HG03097 (cell line): ENCODE measurements at regions not wholly inside any gene's neighbourhood (a gene's known extent, or its start where the extent isn't known, plus 50 kb on each side); places are given as distances from the start of the nearest gene placed in this dataset.

Experiments
- ATAC-seq: cut with Tn5 transposase; IDR thresholded peaks from one replicate; pipeline ENCODE4 v1.9.1; 2021; ENCODE audit not compliant: unreplicated experiment, low FRiP score

DNA sequence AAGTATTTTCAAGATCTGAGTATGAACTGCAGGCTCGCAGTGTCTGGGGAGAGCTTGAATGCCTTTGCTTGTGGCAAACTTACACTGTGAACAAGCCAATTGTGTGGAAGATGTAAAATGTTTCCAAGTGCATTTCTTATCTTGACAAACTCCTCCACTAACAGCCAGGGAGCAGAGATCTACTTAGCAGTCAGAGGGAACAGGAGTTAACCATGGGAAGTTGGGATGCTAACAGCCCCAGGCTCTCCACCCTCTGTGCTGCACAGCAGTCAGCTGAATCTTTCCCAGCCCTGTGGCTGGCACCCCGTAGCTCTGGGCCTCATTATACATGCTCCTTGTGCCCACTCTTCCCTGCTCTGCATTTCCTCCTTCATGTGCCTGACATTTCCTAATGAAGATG lies 450.2 kb downstream of the TSN start:
- no peak for ATAC-seq

DNA sequence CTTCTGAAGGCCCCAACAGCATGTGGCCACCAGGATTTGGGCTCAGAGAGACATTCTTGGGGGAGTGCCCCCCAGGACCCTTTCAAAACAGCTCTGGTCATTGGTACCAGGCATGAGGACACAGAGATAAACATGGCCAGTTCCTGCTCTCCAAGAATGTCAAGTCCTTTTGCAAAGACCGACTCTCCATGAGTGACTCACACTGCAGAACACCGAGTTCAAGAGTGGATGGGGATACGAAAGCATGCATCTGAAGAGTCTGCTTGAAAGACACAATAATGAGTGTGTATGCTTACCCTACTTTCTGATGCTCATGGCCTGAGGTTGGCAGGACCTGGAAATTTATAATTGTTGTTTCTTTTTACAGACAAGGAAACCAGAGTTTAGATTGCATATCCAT lies 450.6 kb downstream of the TSN start:
- ATAC-seq, result no peak

DNA sequence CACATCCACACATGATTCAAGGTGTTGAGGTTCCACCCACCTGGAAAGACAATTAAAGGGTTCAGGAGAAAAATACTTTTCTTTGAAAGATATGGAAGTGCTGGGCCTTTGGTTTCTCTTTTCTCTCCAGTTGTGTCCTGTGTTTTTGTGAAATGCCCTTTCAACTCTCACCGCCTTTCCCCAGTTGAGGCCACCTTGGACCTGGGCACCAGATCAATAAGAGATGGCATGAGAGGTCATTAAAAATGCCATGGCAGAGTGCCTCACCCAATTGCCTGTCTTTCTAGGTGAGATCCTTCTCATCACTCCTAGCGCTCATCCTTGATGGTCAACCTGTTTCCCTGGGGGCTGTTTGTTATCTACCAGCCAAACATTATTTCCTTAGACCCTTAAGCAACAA lies 453.9 kb downstream of the TSN start:
- ATAC-seq, result no peak

- no peak for ATAC-seq
Measured at GRCh38 chr2:122210065-122210464, 454.6 kb downstream of the TSN start.

DNA sequence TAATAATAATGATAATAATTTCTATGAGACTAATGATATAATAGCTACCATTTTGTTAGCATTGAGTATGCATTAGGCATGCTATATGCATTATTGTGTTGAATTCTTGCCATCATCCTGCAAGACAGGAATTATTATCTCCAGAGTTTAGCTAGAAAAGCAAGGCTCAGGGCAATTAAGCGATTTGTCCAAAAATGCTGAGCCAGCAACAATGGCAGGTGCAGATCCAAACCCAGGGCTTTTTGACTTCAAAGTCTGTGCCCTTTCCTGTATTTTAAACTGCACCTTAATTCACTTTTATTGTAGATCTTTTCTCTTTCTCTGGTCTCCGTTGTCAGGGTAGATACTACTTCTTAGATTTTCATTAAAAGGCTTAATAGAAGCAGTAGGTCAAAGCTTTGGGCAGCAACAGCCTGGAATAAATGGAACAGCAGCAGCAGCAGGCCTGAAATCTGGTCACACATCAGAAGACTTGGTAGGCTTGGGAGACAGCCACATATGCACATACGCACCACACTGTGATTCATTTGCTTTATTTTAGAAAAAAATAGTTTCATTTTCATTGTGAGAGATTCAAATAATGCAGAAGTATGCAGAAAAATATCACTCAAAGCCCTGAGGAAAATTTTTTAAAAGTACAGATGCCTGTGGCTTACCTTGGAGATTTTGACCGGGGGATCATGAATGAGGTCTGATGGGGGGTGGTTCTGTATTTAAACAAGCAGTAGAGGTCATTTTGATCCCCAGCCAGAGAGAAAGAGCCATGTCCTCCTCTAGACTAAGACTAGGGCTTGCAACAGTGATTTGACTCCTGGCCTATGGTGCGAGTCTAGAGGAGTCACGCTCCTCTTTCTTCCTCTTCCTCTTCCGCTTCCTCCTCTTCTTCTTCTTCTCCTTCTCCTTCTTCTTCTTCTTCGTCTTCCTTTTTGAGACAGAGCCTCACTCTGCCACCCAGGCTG lies 455.7 kb downstream of the TSN start:
- ATAC-seq, result no peak

DNA sequence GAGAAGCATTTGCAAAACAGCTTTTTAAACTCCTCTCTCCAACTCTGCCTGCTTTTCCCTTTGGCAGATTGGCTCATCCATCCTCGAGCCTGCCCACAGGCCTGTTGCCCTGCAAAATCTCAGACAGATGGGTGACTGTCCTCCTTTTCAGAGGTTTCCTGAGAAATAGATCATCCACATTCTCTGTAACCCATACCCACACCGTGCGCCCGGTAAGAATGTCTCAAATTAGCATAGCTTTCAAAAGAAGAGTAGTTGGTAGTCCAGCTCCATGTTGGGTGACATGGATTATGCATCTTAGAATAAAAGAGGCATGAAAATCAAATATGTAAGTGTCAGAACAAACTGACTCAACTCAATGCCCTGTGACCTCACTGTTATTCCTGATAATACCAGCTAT lies 457.9 kb downstream of the TSN start:
- no peak for ATAC-seq

- ATAC-seq, result no peak
Measured at GRCh38 chr2:122216071-122216470, 460.6 kb downstream of the TSN start.

DNA sequence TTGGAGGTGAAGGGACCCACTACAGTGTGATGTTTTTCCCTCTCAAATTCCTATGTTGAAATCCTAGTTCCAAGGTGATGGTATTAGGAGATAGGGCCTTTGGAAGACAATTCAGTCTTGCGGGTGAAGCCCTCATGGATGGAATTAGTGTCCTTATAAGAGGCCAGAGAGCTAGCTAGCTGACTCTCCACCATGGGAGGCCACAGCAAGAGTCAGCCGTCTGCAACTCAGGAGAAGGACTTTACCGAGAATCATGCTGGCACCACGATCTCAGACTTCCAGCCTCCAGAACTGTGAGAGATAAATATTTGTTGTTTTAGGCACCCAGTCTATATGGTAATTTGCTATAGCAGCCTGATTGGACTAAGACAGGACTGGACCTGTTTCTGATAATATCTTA lies 461.4 kb downstream of the TSN start:
- ATAC-seq, result no peak

DNA sequence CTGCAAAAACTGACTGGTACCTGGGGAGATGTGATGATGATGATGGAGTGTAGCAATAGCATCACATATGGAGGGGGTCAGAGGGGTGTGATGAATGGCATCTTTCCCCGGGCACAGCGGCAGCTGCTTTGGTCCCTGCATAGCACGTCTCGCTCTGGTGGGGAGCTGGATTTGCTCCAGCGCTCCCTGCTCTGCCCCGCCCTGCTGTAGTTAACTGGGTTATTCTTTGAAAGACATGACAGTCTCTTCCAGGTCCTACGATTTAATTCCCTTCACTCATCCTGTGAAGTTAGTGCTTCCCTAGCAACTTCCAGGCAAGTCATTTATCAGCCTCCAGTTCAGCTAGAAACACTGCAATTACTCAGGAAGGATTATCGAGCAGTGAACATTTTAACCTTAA lies 463.1 kb downstream of the TSN start:
- no peak for ATAC-seq

- ATAC-seq, result no peak
Measured at GRCh38 chr2:122219504-122219903, 464.1 kb downstream of the TSN start.

- no peak for ATAC-seq
Measured at GRCh38 chr2:122221665-122222064, 466.2 kb downstream of the TSN start.

GRCh38 chr2:122231296-122231695 lies 475.8 kb downstream of the TSN start:
- no peak for ATAC-seq

DNA sequence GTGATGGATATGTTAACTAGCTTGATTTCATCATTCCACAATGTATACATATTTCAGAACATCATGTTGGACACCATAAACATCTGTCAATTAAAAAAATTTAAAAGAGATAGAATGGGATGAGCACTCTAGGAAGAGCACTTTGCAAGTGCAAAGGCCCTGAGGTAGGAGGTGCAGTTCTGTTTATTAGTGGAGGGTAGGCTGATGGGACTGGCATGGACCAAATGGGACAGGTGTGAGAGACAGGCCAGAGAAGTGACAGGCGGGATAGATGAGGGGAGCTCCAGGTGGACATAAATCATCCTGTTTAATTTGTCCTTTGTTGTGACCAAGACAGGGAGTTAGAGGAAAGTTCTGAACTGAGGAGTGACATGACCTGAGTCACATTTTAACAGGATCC lies 477.9 kb downstream of the TSN start:
- no peak for ATAC-seq

DNA sequence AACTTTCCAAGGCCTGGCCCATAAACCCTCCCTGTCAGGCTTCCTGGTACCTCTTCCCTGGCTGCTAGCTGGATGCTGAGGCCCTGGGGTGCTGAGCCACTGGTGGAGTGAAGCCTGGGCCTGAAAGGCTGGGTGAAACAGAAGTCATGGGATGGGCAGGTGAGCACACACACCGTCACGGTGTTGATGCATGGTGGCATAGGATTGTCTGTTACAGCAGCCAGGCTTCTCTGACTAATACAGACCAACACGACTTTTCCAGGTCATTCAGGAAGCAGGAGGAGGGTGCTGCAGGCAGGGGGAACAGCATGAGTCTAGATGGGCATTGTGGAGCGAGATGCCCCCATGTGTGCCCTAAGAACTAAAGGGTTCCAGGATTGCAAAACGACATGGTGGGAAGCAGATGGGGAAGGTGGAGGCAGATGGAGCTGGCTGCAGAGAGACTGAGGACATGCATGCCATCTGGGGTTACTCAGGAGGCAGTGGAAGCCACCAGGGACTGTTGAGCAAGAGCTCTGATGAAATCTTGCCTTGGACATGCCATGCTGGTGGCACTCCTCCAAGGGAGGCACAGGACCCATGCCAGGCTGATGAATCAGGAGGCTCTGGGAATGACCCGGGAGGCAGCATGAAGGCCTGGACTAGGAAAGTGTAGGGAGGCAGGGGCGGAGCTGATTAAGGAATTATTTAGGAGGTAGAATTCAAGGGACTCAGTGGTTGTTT lies 480.9 kb downstream of the TSN start:
- ATAC-seq, result no peak

DNA sequence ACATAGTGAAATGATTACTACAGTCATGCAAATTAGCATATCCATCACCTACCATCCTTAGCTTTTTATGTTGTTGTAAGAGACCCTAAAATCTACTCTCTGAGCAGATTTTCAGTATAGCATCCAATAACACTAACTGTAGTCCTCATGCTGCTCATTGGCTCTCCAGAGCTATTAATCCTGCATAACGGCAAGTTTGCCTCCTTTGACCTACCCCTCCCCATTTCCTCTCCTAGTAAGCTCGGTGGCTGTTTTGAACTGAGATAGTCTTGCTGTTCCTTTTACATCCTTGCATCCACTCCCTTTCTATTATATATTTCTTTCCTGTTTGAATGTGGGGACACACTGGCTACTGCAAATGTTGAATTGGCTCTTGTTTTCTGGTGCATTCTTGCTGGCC lies 481.5 kb downstream of the TSN start:
- ATAC-seq, result no peak

- ATAC-seq, result no peak
Measured at GRCh38 chr2:122237450-122237849, 482.0 kb downstream of the TSN start.

DNA sequence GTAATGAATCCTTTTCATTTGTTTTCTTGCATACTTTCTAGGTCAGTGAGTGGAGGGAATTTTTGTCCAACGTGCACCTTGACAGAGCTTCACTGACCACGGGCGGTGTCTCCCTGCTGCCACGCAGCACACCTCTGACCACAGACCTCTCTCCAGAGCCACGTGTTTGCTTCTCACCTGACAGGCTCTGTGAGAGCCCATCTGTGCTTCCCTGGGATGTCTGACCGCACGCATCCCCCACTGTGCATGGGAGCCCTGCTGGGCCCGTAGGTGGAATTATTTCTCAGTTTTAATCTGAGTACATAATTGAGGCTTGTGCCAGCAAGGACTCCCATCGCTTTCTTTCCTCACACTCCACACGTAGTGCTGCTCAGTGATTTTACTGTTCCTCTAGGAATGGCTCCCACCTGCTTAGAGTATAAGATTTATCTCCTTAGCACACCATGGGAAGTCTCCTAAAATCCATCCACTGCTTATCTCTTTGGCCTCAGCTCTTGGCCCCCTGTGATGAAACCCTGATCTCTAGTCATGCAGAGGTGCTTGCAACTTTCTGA lies 482.6 kb downstream of the TSN start:
- ATAC-seq, result no peak

DNA sequence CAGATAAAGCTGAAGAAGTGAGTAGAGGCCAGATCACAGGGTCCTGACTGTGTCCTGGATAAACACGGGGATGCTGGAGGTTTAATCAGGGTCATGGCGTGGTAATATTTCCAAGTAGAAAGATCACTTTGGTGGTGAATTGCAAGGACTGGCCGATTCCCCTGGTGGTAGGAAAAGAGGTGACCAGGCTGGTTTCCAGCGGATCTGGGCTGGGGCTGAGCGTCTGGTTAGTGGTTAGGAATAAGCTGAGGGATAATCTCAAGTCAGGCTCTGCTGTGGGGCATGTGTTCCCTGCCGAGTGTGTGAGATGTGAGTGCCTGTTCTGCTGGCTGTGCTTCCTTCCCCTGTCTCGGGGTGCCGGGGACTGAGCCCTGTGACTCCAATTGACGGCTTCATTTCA lies 484.0 kb downstream of the TSN start:
- ATAC-seq, result no peak

DNA sequence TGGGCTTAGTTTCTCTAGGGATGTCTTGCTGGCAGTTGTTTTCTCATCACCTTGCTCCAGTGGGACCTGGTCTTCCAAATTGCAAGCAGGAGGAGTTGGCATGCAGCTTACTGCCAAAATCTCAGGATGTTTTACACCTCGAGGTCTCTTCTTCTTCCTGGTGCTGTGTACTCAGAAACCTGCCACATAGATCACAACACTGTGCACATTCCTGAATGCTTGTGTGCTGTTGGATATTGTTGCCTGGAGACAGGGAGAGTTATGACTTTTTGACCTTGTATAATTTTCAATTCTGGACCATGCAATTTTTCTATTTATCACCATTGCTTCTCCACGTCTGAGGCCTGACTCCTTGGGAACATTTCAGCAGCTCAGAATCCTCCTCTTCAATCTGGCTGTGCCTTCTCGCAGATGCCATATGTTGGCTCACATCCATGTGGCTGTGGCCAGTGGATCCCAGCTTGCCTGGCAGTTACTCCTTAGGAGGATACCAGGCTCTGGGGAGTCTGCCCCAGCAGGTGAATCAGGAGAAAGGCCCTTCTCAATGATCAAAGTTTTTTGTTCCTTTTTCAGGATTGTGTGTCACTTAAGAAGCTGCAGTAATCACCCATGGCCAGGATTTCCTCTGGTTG lies 489.3 kb downstream of the TSN start:
- ATAC-seq, result no peak

DNA sequence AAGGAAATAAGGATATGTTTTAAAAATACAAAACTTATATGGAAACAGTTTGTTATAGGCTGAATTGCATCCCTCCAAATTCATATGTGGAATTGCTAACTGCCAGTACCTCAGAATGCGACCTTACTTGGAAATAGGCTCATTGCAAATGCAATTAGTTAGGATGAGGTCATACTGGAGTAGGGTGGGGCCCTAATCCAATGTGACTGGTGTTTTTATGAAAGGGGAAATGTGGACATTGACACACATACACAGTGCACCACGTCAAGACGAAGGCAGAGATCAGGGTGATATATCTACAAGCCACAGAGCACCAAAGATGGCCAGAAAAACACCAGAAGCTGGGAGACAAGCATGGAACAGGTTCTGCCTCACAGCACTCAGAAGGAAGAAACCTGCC lies 494.2 kb downstream of the TSN start:
- ATAC-seq, result no peak

DNA sequence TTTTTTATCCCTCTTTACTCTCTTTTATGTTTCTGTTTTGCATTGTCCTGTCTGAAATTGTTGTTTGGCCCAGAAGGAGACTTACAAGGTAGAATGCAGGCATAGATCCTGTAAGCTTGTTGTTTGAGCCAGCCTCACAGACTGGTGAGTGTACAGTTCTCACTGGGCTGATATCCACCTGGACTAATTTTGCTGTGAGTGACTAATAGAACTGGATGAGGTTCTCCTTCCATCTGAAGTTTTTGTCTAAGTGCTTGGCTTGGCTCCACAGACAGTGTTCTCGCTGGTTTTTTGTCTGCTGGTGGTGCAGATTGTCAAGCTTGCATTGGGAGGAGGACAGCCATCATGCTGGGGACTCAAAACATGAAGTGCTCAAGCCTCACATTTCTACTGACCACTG lies 495.7 kb downstream of the TSN start:
- no peak for ATAC-seq
